DND-41 (cell line): ENCODE measurements at regions not wholly inside any gene's neighbourhood (a gene's known extent, or its start where the extent isn't known, plus 50 kb on each side); places are given as distances from the start of the nearest gene placed in this dataset.

ENCODE experiments used
- EZH2 ChIP-seq: IDR thresholded peaks from 3 replicates; pipeline ENCODE4 v1.6.1; 2012; ENCODE audit warnings: borderline replicate concordance, low read depth, mild to moderate bottlenecking, moderate library complexity, low read length, inconsistent platforms; ENCODE audit not compliant: severe bottlenecking
- TF ChIP-seq, protein P1 (sequence below): IDR thresholded peaks from 2 replicates; pipeline ENCODE4 v1.5.1; 2012; ENCODE audit warnings: borderline replicate concordance, low read length, moderate library complexity, mild to moderate bottlenecking; ENCODE audit not compliant: poor library complexity, severe bottlenecking; ENCODE audit errors: extremely low read depth

DNA sequence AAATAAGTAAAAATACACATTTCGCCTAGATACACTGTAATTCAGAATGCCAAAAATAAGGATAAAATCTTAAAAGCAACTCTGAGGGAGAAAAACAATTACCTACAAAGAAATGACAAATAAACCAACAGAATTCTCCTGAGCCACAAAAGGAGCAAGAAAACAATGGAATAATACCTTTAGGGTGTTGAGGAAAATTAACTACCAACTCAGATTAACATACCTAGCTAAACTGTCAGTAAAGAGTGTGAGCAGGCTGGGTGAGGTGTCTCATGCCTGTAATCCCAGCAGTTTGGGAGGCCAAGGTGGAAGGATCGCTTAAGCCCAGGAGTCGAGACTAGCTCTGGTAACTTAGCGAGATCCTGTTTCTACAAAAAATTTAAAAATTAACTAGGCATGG is 81.5 kb downstream of the C9orf50 start:
- TF ChIP-seq, protein P1, sequence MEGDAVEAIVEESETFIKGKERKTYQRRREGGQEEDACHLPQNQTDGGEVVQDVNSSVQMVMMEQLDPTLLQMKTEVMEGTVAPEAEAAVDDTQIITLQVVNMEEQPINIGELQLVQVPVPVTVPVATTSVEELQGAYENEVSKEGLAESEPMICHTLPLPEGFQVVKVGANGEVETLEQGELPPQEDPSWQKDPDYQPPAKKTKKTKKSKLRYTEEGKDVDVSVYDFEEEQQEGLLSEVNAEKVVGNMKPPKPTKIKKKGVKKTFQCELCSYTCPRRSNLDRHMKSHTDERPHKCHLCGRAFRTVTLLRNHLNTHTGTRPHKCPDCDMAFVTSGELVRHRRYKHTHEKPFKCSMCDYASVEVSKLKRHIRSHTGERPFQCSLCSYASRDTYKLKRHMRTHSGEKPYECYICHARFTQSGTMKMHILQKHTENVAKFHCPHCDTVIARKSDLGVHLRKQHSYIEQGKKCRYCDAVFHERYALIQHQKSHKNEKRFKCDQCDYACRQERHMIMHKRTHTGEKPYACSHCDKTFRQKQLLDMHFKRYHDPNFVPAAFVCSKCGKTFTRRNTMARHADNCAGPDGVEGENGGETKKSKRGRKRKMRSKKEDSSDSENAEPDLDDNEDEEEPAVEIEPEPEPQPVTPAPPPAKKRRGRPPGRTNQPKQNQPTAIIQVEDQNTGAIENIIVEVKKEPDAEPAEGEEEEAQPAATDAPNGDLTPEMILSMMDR: no peak
- no peak for TF ChIP-seq EZH2
